DMS53 (cell line): ENCODE measurements at regions not wholly inside any gene's neighbourhood (a gene's known extent, or its start where the extent isn't known, plus 50 kb on each side); places are given as distances from the start of the nearest gene placed in this dataset.
A peak's percentile ranks its signal among the peaks of the same experiment; 100 is the strongest.
"Not testable (repeated sequence)": the region's sequence is repeated elsewhere in the genome, so short reads cannot be mapped to it uniquely, and the experiment has no call there.

ENCODE experiments used
- DNase-seq: peaks from one replicate; lab custom pipeline; 2025; lab: John Stamatoyannopoulos, UW

- no peak for DNase-seq
Observed at GRCh38 chr16:80915079-80915450, 91.6 kb downstream of the CMC2 start.

DNA sequence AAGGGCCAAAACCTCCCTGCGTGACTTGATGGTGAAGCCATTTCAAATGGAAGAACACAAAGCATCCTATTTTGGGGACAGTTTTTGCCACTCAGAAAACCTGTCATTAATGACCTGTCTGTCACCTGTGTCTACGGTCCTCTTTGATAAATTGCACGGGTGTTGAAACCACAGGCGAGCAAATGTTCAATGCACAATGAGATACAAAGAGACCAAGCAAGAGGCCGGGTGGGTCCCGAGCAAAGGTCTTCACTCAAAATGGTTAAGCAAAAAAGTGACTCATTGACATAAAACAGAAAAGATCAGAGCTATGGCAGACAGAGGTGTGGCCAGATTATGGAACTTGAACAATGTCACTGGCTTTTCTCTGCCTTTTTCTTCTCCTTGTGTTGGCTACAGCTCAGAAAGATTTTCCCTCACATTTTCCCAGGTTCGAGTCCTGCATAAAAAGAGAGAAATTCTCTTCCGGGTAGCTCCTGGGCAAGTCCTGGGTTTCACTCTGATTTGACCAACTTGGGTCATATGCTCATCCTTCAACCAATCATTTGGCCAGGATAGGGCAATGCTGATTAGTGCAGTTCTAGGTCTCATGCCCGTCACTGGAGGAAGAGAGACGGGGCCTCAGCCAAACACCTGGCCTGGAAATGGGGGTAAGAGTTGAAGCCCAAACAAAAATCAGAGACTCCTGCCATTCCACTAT, 92.2 kb downstream of the CMC2 start:
- no peak for DNase-seq

DNA sequence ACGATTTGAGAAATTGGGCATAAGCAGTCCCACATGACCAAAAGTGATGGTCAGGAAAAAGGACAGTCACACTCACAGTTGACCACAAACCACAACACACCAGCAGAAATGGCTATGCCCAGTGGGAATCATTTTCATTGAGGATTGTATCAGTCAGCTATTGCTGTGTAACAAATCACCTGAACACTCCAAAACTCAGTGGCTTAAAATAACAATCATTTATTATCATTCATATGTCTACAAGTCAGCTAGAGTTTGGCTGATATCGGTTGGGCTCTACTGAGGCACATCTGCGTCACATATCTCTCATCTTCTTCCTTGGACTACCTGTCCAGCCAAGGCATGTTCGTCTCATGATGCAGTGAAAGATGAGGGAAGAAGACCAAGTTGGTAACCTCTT, 93.3 kb downstream of the CMC2 start:
- DNase-seq = no peak

DNA sequence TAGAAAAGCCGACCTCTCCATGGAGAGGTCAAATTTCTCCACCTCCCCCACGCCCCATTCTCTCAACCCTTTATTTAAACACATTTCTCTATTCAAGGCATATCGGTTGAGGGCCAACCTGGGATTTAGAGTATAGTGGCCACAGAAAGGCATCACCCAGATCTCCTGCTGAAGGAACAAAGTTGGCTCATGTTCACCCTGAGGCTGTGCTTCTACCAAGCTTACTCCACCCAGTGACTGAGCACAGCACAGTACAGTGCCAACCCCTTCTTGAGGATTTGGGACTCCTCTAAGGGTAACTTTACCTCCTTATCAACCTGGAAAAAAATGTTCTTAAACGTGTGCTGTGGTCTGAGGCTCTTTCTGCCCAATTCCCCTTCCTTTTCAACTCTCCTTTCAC, 94.0 kb downstream of the CMC2 start:
- DNase-seq = no peak

DNA sequence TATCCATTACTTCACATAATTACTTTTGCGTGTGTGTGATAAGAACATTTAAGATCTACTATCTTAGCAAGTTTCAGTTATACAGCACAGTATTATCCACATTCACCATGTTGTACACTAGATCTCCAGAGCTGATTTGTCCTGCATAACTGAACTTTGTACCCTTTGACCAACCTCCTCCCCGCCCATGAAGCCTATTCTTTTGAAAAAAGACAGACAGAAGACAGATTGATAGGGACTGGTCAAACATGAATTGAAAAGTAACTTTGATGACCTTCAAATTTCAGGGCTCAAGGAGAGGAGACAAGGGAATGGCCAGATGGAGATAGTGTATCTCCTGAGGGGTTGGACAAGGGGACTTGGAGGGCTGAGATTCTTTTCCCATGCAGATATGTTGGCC, 96.3 kb downstream of the CMC2 start:
- DNase-seq = no peak

- no peak for DNase-seq
Observed at GRCh38 chr16:80909720-80910119, 97.0 kb downstream of the CMC2 start.

- not testable (repeated sequence) for DNase-seq
Observed at GRCh38 chr16:80906169-80906568, 100.5 kb downstream of the CMC2 start.

DNA sequence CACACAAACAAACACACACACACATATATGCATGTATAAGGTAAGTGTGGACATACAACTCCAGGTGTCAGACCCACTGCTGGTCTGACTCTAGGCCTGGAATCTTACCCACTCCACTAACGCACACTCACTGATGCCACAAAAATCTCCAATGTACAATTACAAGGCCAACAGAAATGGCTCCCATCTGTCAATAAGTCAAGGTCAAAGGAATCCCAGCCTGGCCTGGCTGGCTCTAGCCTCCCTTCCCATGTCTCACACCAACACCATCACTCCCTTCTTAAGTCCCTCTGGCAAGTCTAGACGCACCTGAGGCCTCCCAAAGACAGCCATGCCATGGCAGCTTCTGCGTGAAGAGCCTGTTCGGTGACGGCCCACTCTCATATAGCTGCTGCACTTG, 99.2 kb upstream of the CDYL2 start:
- no peak for DNase-seq

DNA sequence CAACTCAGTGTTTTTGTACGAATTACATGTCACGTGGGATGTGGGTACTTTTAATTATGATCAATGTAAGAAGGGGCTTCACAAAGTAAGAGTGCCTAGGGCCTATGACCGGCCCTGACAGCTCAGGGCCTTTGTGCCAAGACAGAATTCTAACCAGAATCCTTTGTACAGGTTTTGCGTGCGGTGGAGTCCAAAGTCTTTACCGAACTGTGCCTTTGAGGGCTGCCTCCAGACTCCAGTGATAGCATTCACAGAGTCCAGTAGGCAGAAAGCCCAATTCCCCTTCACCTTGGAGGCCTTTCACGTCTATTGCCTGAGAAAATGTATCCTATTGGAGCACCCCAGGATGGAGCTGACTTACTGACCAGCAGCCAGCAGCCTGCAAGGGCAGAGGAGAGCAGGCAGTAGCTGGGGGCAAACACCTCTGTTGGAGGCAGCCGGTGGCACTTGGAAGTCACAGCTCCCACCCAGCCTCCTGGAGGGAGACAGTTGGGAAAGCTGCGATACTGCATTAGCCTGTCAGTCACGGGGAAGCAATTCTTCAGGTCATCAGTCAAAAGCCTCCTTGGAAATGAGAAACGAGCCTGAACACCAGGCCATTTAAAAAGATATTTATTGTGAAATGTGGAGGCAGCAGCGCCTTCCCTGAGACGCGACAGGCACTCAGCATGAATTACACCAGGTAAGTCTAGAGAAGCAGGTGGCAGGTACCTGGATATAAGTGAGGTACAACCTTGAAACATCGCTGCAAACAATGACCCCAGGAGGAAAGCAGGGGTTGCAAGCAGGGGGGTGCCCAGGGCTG, 98.1 kb upstream of the CDYL2 start:
- no peak for DNase-seq

DNA sequence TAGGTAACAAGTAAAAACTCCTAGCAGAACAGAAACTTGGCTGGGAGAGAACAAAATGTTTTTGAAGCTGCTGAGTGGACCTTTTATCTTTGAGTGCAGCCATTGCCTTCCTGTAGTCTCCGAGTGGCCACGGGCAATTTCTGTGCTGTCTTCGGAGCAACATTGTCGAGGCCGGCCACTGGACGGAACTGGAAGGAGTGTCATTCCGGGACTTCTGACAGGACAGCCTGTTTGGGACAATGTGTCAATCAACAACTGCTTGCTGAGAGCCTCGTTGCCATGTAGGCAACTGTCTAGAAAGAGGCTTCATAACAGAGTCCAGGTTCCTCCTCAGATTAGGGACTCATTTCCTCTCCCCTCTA, 96.2 kb upstream of the CDYL2 start:
- DNase-seq = no peak

GRCh38 chr16:80899809-80900592, 95.6 kb upstream of the CDYL2 start:
- DNase-seq = no peak

DNA sequence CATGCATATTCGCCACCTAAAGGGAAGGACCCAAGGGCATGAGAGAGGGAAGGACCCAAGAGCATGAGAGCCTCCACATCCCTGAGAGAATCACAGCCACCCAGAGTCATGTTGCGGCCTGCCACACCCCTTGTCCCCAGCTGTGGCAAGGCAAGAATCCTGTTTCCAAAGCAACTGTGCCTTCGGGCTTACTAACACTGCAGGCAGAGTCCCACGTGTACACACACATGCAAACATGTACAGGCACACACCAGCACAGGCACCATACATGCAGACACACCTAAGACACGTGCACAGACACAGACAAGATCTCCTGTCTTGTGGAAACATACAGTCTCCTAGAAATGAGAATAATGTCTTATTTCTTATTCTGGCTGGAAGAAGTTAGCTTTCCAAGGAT, 92.4 kb upstream of the CDYL2 start:
- no peak for DNase-seq

DNA sequence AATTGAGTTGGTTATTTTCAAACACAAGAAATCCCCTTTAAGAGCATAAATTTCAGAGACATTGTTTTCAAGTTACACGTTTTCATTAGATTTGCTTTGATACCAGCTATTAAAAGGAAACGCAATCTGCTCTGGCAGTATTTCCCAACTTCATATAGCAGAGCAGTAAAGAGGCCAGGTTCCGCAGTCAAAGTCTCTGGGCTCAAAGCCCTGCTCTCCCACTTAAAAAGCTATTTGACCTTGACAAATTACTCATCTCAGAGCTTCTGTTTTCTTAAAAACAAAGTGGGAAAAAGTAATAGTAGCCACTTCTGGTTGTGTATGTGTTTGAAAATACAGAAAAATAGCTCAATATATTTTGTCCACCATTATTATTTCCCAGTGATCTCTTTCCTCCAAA, 89.7 kb upstream of the CDYL2 start:
- DNase-seq = no peak

DNA sequence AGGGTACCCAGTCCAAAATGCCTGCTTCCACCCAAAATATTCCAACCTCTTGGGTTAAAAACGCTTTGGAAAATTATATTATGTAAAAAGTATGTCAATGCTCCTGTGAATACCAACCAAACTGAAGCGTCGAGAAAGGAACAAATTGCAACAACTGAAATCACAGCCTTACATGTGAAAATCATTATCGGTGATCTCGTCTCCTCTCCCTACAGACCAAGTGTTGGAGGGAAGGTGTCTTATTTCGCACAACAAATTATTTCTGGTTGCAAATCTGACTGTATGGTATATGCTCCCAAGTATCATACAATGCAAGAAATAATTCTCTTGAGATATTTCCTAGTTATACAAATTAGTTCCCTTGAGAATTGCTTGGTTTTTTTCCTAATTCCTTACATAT, 89.3 kb upstream of the CDYL2 start:
- DNase-seq = no peak

DNA sequence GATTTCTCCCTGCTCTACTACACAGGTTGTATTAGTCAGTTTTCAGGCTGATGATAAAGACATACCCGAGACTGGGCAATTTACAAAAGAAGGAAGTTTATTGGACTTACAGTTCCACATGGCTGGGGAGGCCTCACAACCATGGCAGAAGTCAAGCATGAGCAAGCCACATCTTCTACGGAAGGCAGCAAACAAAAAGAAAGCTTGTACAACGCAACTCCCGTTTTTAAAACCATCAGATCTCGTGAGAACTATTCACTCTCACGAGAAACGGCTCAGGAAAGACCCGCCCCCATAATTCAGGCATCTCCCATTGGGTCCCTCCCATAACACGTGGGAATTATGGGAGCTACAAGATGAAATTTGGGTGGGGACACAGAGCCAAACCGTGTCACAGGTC, 88.0 kb upstream of the CDYL2 start:
- not testable (repeated sequence) for DNase-seq

GRCh38 chr16:80889779-80890359, 85.5 kb upstream of the CDYL2 start:
- no peak for DNase-seq

GRCh38 chr16:80887062-80887461, 82.7 kb upstream of the CDYL2 start:
- DNase-seq = peak; percentile 50

DNA sequence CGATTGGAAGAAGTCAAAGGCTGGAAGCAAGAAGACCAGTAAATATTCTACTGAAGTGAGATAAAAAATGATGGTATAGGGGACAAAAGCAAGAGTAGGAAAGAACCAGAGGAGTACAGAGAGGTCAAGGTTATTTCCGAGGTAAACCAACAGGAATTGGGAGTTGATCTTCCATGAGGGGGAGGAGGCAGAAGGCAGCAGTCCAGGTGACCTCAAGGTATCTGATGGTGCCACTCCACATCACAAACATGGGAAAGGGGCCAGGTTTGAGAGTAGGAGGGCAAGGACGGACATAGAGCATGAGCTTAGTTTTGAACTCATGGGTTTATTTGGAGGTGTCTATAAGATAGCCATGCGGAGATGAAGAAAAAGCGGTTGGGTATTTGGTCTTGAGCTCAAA, 79.4 kb upstream of the CDYL2 start:
- DNase-seq = no peak

DNA sequence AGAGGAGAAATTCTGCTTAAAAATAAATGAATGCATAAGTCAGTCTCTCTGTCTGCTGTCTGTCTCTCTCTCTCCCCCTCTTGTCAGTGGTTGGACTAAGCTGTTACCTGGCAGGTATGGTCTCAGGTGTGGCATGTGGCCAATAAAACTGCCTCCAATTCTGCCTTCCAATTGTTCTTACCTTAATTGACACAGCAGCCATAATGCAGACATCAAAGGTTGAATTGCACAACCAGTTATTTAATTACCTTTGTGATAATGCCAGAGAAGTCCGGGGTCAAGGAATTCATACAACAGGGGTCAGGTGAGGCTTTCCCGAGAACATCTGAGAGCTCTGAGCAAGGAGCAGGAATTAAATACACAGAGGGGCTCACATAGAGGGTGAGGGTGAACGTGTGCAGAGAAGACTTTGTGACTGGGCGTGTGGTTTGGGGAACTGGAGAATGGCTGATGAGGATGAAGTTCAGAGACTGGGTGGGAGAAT, 78.8 kb upstream of the CDYL2 start:
- DNase-seq = no peak

GRCh38 chr16:80875616-80876015, 71.2 kb upstream of the CDYL2 start:
- no peak for DNase-seq

- no peak for DNase-seq
Observed at GRCh38 chr16:80874925-80875324, 70.5 kb upstream of the CDYL2 start.

DNA sequence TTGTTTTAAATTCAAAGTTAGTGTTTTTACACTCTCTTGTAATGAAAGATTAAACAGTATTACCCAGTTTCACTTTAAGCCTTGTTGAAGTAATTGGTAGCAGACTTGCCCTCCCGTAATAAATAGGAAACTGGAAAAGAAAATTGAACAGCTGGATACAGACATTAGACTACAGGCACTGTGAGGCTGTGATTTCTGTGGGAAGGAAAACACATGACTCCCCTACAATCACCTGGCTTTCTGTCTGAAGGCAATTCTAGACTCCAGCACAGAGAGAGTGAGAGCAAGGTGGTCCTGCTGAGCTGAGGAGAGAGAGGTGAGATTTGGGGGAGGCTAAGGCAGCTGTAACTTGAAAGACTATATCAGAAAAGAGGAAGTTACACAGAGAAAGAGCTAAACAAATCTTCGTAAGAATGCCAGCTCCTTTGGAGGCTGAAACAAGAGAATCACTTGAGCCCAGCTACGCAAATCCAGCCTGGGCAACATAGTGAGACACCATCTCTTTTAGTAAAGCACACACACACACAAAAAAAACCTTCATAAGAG, 57.8 kb upstream of the CDYL2 start:
- DNase-seq = no peak
